Keratinocyte (primary cell): ENCODE measurements at regions not wholly inside any gene's neighbourhood (a gene's known extent, or its start where the extent isn't known, plus 50 kb on each side); places are given as distances from the start of the nearest gene placed in this dataset.

Experiments used
- DNase-seq: peaks from one replicate; pipeline ENCODE4 v3.0.0-alpha.2; 2011; ENCODE audit warnings: low read depth, missing footprints, low spot score
- FAIRE-seq: peaks from 2 replicates; lab custom pipeline; 2011; peaks lifted over from hg19 to GRCh38; lab: Jason Lieb, UNC
- H2AFZ ChIP-seq: 2 replicates; pipeline ENCODE4 v1.6.0; 2012; ENCODE audit warnings: low read length, control low read depth, inconsistent platforms; ENCODE audit not compliant: control insufficient read depth
- H3K27ac ChIP-seq: 2 replicates; pipeline ENCODE4 v1.5.1; 2011; ENCODE audit warnings: low read length; ENCODE audit not compliant: control insufficient read depth, insufficient read depth
- H3K27me3 ChIP-seq: 3 replicates; pipeline ENCODE4 v1.6.0; 2011; ENCODE audit warnings: low read length; ENCODE audit not compliant: control insufficient read depth, insufficient read depth; ENCODE audit errors: extremely low read depth
- H3K36me3 ChIP-seq, 2 experiments: 2 replicates in 1 of 2; 3 replicates in 1 of 2; pipeline ENCODE4 v1.5.1; 2011; ENCODE audit warnings: low read length in 2 of 2, mild to moderate bottlenecking in 1 of 2; ENCODE audit not compliant: control insufficient read depth in 2 of 2, insufficient read depth in 2 of 2; ENCODE audit errors: extremely low read depth in 1 of 2
- H3K4me1 ChIP-seq: 3 replicates; pipeline ENCODE4 v1.5.1; 2011; ENCODE audit warnings: low read length; ENCODE audit not compliant: control insufficient read depth, insufficient read depth; ENCODE audit errors: extremely low read depth
- H3K4me2 ChIP-seq: 3 replicates; pipeline ENCODE4 v1.6.0; 2011; ENCODE audit warnings: low read depth, low read length; ENCODE audit not compliant: control insufficient read depth, insufficient read depth; ENCODE audit errors: extremely low read depth
- H3K4me3 ChIP-seq, 3 experiments: fragments of 200-600 bp in 1 of 3; sonication (generic) in 1 of 3; 2 replicates in 2 of 3; 3 replicates in 1 of 3; pipeline ENCODE4 v1.5.1; 2011 to 2016; ENCODE audit warnings: low read length in 3 of 3, mild to moderate bottlenecking in 3 of 3, control low read depth in 2 of 3, inconsistent platforms in 1 of 3, low read depth in 1 of 3, mixed read lengths in 1 of 3, mixed run types in 1 of 3, moderate library complexity in 1 of 3; ENCODE audit not compliant: control insufficient read depth in 2 of 3, insufficient read depth in 2 of 3; ENCODE audit errors: extremely low read depth in 1 of 3
- H3K79me2 ChIP-seq: 2 replicates; pipeline ENCODE4 v1.6.0; 2012; ENCODE audit warnings: low read length; ENCODE audit not compliant: control insufficient read depth, insufficient read depth
- H3K9ac ChIP-seq: 3 replicates; pipeline ENCODE4 v1.6.0; 2011; ENCODE audit warnings: low read length; ENCODE audit not compliant: control insufficient read depth, insufficient read depth; ENCODE audit errors: extremely low read depth
- H3K9me1 ChIP-seq: 3 replicates; pipeline ENCODE4 v1.6.0; 2011; ENCODE audit warnings: low read length; ENCODE audit not compliant: control insufficient read depth, insufficient read depth; ENCODE audit errors: extremely low read depth
- H3K9me3 ChIP-seq: 2 replicates; pipeline ENCODE4 v1.5.1; 2012; ENCODE audit warnings: low read depth, low read length; ENCODE audit not compliant: control insufficient read depth
- H4K20me1 ChIP-seq: 3 replicates; pipeline ENCODE4 v1.6.0; 2011; ENCODE audit warnings: low read length; ENCODE audit not compliant: control insufficient read depth, insufficient read depth; ENCODE audit errors: extremely low read depth
- EZH2 ChIP-seq: IDR thresholded peaks from one replicate; pipeline ENCODE4 v1.6.1; 2012; ENCODE audit warnings: inconsistent platforms, mild to moderate bottlenecking, low read length, moderate library complexity
- dilution Hi-C: fragments of 300-500 bp; cut with MboI; formaldehyde crosslinking; loops from one replicate; pipeline ENCODE4 v1.7.0; 2020; ENCODE audit warnings: low sequenced_read_pairs; ENCODE audit not compliant: extremely low pct_ligation_motif_present
- TF ChIP-seq, protein P1 (sequence below), 3 experiments: IDR thresholded peaks in 1 of 3; conservative IDR thresholded peaks in 1 of 3; optimal IDR thresholded peaks in 1 of 3; 2 replicates in 2 of 3; 3 replicates in 1 of 3; pipeline versions ENCODE3 to v1.5.1; 2011; ENCODE audit warnings: low read length in 3 of 3, mild to moderate bottlenecking in 3 of 3, moderate library complexity in 2 of 3, control low read depth in 1 of 3, inconsistent platforms in 1 of 3; ENCODE audit not compliant: insufficient read depth in 2 of 3; ENCODE audit errors: extremely low read depth in 1 of 3

DNA sequence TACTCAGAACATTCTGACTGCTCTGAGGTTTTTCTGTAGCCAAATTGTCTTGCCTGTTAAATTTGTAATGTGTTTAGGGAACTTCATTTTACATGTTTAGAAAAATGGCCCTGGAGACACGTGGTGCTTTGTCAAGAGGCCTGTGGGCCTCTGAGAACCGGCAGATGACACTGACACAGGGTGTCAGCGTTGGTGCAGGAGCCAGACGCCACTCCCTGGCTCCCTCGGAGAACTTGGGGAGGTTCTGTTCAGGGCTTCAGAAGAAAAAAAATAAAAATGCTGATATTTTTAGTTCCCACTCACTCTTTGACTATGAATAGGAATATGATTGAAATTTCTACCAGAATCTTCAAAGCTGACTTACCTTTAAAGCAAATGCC, 190.9 kb upstream of the GATB start:
- Histone ChIP-seq H3K4me2 (no peak overlapping the region), H3K36me3 (no peaks in the 10 kb centered on the region), H3K9ac (no peak overlapping the region), H4K20me1 (no peaks in the 10 kb centered on the region), H3K27me3 (no peaks in the 10 kb centered on the region), H3K4me3 (no peak overlapping the region), H3K4me1 (peaks cover 2% of the 10 kb centered on the region), H3K27ac (no peak overlapping the region), H3K9me3 (peaks cover 6% of the 10 kb centered on the region), H3K9me1 (no peaks in the 10 kb centered on the region), H2AFZ (no peak overlapping the region), H3K79me2 (no peaks in the 10 kb centered on the region)
- no peak for DNase-seq
- FAIRE-seq, result no peak
- TF ChIP-seq EZH2, result no peak
- TF ChIP-seq, protein P1, sequence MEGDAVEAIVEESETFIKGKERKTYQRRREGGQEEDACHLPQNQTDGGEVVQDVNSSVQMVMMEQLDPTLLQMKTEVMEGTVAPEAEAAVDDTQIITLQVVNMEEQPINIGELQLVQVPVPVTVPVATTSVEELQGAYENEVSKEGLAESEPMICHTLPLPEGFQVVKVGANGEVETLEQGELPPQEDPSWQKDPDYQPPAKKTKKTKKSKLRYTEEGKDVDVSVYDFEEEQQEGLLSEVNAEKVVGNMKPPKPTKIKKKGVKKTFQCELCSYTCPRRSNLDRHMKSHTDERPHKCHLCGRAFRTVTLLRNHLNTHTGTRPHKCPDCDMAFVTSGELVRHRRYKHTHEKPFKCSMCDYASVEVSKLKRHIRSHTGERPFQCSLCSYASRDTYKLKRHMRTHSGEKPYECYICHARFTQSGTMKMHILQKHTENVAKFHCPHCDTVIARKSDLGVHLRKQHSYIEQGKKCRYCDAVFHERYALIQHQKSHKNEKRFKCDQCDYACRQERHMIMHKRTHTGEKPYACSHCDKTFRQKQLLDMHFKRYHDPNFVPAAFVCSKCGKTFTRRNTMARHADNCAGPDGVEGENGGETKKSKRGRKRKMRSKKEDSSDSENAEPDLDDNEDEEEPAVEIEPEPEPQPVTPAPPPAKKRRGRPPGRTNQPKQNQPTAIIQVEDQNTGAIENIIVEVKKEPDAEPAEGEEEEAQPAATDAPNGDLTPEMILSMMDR (optimal IDR thresholded peaks at IDR 0.05 in 1 of 3, IDR thresholded peaks at IDR 0.05 in 1 of 3, conservative IDR thresholded peaks at IDR 0.05 in 1 of 3; ENCODE audit: extremely low read depth in 1 of 3, insufficient read depth in 2 of 3, low read length in 3 of 3), result no peak
- dilution Hi-C loops, result no loop called here

DNA sequence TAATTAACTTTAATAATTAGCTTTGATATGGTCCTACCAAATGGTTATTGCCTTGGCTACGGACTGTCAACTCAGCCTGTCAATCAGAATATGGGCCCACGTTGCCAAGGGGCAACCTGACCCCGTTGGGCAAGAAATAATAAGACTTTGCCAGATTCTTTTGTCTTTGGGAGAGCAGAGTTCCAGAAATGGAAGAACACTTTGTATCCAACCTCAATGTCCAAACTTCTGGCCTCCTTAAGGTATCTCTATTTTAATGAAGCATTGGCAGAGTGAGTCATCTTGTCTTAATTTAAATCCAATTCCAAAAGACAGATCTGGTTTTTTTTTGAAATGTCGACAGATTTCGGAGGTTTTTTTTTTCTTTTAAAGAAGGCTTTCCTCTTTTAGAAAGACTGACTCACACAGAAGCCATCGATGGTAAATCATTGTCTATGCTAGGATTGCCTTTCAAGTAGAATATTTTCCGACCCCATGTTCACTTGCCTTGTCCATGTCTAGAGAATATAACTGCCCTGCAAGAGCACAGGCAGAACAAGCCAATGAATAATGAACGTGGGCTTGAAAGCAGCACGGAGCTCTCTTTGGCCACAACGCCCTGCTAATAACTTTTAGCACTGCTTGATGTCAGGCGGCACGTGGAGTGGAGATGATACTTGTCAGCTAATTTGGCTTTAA, 190.3 kb upstream of the GATB start:
- H3K27me3 ChIP-seq, result no peaks in the 10 kb centered on the region
- no peak overlapping the region for H3K4me2 ChIP-seq
- DNase-seq (no peak), FAIRE-seq (no peak)
- H3K9ac ChIP-seq, result no peak overlapping the region
- dilution Hi-C loops, result no loop called here
- no peak overlapping the region for H3K27ac ChIP-seq
- no peak overlapping the region for H2AFZ ChIP-seq
- H3K9me1 ChIP-seq, result no peaks in the 10 kb centered on the region
- peaks cover 6% of the 10 kb centered on the region for H3K9me3 ChIP-seq
- H3K79me2 ChIP-seq, result no peaks in the 10 kb centered on the region
- peaks cover 2% of the 10 kb centered on the region for H3K4me1 ChIP-seq
- no peak for TF ChIP-seq EZH2
- TF ChIP-seq, protein P1 (optimal IDR thresholded peaks at IDR 0.05 in 1 of 3, IDR thresholded peaks at IDR 0.05 in 1 of 3, conservative IDR thresholded peaks at IDR 0.05 in 1 of 3; ENCODE audit: extremely low read depth in 1 of 3, insufficient read depth in 2 of 3, low read length in 3 of 3), result no peak
- H3K36me3 ChIP-seq, result no peaks in the 10 kb centered on the region
- H4K20me1 ChIP-seq, result no peaks in the 10 kb centered on the region
- no peak overlapping the region for H3K4me3 ChIP-seq
